Natural killer cell treated with Interleukin-12 subunit alpha and Interleukin-12 subunit beta and Interleukin-15 and Interleukin-18, amount 100 ng/mL, for 72 hours (primary cell): ENCODE measurements at regions not wholly inside any gene's neighbourhood (a gene's known extent, or its start where the extent isn't known, plus 50 kb on each side); places are given as distances from the start of the nearest gene placed in this dataset.

Source experiments
- ATAC-seq, 2 donors: fragments of 150-1000 bp; cut with Tn5 transposase in 1 of 2; sonication (Bioruptor Pico), chemical (Tn5 transposase) in 1 of 2; 2 replicates each; pipeline ENCODE4 v1.10.0; 2021
- DNase-seq: peaks from one replicate; pipeline ENCODE4 v3.0.0; 2022; ENCODE audit warnings: low spot score
- H3K27ac Mint-ChIP-seq, 2 donors: 1 replicate in 1 of 2; 2 replicates in 1 of 2; pipeline ENCODE4 v1.8.0; 2022; ENCODE audit warnings: mixed read lengths in 2 of 2, mild to moderate bottlenecking in 1 of 2, moderate library complexity in 1 of 2
- H3K27me3 Mint-ChIP-seq, 2 donors: 1 replicate in 1 of 2; 2 replicates in 1 of 2; pipeline ENCODE4 v1.8.0; 2022; ENCODE audit warnings: mixed read lengths in 2 of 2
- H3K36me3 Mint-ChIP-seq: one replicate; pipeline ENCODE4 v1.8.0; 2022; ENCODE audit warnings: mixed read lengths
- H3K4me1 Mint-ChIP-seq, 2 donors: 1 replicate in 1 of 2; 2 replicates in 1 of 2; pipeline ENCODE4 v1.8.0; 2022; ENCODE audit warnings: low read depth in 2 of 2, mixed read lengths in 2 of 2, mild to moderate bottlenecking in 1 of 2
- H3K4me3 Mint-ChIP-seq: one replicate; pipeline ENCODE4 v1.8.0; 2022; ENCODE audit warnings: mixed read lengths
- H3K9me3 Mint-ChIP-seq: 2 replicates; pipeline ENCODE4 v1.8.0; 2022; ENCODE audit warnings: mixed read lengths

- ATAC-seq (no peak), DNase-seq (no peak)
- Mint-ChIP-seq H3K4me1 (peaks cover 23 to 44% of the 10 kb centered on the region in 2 donors), H3K4me3 (peak overlapping the region; percentile 14), H3K27ac (peak overlapping the region in 1 of 2 donors; percentile 54), H3K9me3 (no peaks in the 10 kb centered on the region), H3K36me3 (no peaks in the 10 kb centered on the region), H3K27me3 (no peaks in the 10 kb centered on the region)
Measured at GRCh38 chr21:28791595-28792282, 200.9 kb downstream of the LTN1 start.

DNA sequence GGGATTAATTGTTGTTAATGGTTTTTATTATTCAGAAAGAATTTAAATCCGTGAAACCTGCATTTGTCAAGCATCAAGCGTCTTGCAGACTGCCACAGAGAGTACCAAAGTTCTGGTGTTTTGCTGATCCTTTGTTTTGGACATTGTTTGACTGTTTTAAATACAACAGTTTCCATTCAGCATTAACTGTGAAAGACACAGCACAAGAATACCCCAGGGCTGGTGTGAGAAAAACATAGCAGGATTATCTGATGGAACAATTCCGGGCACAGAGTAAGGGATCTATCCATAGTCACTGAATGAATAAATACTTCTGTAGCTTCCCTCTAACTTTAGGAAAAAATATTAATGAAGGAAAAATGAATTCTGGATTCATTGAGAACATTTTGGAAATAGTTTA lies 202.3 kb downstream of the LTN1 start:
- Mint-ChIP-seq H3K36me3 (peaks cover 8% of the 10 kb centered on the region), H3K4me3 (peak overlapping the region; percentile 16), H3K27me3 (no peaks in the 10 kb centered on the region), H3K9me3 (peaks cover 7% of the 10 kb centered on the region), H3K4me1 (peaks cover 31 to 51% of the 10 kb centered on the region in 2 donors), H3K27ac (peak overlapping the region in 1 of 2 donors; percentile 24)
- no peak for DNase-seq
- no peak for ATAC-seq

- Mint-ChIP-seq H3K4me3 (peak overlapping the region; percentile 21), H3K9me3 (peaks cover 13% of the 10 kb centered on the region), H3K27ac (peak overlapping the region; percentile 7 to 24), H3K4me1 (peaks cover 33 to 56% of the 10 kb centered on the region in 2 donors), H3K27me3 (no peaks in the 10 kb centered on the region), H3K36me3 (peaks cover 16% of the 10 kb centered on the region)
- ATAC-seq = no peak
- no peak for DNase-seq
Measured at GRCh38 chr21:28789523-28789922, 203.2 kb downstream of the LTN1 start.

- peaks cover 16% of the 10 kb centered on the region for H3K36me3 Mint-ChIP-seq
- no peak for ATAC-seq
- no peaks in the 10 kb centered on the region for H3K27me3 Mint-ChIP-seq
Measured at GRCh38 chr21:28788030-28788429, 204.6 kb downstream of the LTN1 start.

GRCh38 chr21:28783641-28784185 lies 209.0 kb downstream of the LTN1 start:
- no peak for ATAC-seq
- Mint-ChIP-seq H3K27me3 (no peaks in the 10 kb centered on the region), H3K4me3 (no peak overlapping the region), H3K4me1 (peaks cover 19 to 52% of the 10 kb centered on the region in 2 donors), H3K27ac (no peak overlapping the region), H3K9me3 (peaks cover 13% of the 10 kb centered on the region), H3K36me3 (peaks cover 16% of the 10 kb centered on the region)
- no peak for DNase-seq

More at GRCh38 chr21:28788030-28788429, 204.6 kb downstream of the LTN1 start:
- H3K9me3 Mint-ChIP-seq = peaks cover 13% of the 10 kb centered on the region
- peaks cover 26 to 56% of the 10 kb centered on the region in 2 donors for H3K4me1 Mint-ChIP-seq
- no peak overlapping the region for H3K4me3 Mint-ChIP-seq
- H3K27ac Mint-ChIP-seq = no peak overlapping the region
- DNase-seq = no peak

DNA sequence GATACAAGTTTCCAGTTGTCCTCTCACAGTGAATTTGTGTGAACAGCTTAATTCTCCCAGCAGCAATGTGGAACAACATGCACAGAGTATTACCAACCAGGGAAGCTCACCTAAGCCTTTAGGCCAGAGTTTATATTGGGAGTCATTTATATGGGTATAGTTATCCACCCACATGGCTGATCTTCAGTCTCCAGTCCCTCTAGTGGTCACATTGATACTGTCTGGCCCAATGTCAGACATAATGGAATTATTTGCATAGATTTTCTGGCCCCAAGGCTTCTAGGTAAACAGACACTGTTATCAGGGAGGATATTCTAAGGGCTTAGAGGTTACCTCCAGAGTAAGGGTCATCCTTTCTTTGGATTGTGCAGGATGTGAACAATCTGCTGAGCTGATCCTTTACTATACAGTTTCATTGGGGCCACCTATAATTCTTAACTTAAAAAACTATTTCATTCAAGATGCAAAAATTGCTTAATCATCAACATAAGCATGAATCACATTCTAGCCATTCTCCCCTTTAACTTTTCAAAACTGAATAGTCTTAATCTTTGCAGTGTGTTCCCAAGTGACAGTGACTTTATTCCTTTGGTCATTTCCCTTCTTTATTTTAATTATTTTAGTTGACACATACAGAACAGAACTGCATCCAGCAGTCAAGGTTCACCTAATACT lies 210.9 kb downstream of the LTN1 start:
- H3K4me3 Mint-ChIP-seq = no peak overlapping the region
- peak in 1 of 2 donors; percentile 57 for ATAC-seq

DNA sequence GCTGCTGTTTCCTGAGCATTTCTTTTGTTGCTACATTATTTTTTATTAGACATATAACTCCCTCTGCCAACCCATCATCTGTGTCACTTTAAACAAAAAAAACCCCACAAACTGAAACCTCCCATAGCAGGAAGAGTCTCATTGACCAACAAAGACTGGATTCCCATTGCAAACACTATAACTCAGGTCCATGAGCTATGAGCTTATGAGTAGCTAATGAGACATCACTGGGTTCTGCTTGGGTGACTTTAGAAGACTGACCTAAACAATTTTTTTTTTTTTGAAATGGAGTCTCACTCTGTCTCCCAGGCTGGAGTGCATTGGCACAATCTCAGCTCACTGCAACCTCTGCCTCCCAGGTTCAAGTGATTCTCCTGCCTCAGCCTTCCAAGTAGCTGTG lies 212.8 kb downstream of the LTN1 start:
- Mint-ChIP-seq H3K4me1 (peaks cover 27 to 45% of the 10 kb centered on the region in 2 donors), H3K36me3 (peaks cover 11% of the 10 kb centered on the region), H3K4me3 (no peak overlapping the region), H3K9me3 (peaks cover 2% of the 10 kb centered on the region), H3K27ac (no peak overlapping the region), H3K27me3 (no peaks in the 10 kb centered on the region)
- DNase-seq = no peak
- ATAC-seq = no peak

More for the DNA sequence above, 210.9 kb downstream of the LTN1 start:
- H3K27ac Mint-ChIP-seq = no peak overlapping the region
- no peaks in the 10 kb centered on the region for H3K27me3 Mint-ChIP-seq
- DNase-seq = no peak
- peaks cover 19 to 42% of the 10 kb centered on the region in 2 donors for H3K4me1 Mint-ChIP-seq
- H3K9me3 Mint-ChIP-seq = peaks cover 13% of the 10 kb centered on the region
- peaks cover 16% of the 10 kb centered on the region for H3K36me3 Mint-ChIP-seq

GRCh38 chr21:28776251-28776650 lies 216.4 kb downstream of the LTN1 start:
- ATAC-seq (peak; percentile 81 to 92), DNase-seq (no peak)
- peaks cover 9% of the 10 kb centered on the region for H3K36me3 Mint-ChIP-seq
- no peaks in the 10 kb centered on the region for H3K9me3 Mint-ChIP-seq
- no peak overlapping the region for H3K27ac Mint-ChIP-seq
- peaks cover 33 to 43% of the 10 kb centered on the region in 2 donors for H3K4me1 Mint-ChIP-seq
- H3K27me3 Mint-ChIP-seq = no peaks in the 10 kb centered on the region
- H3K4me3 Mint-ChIP-seq = no peak overlapping the region

DNA sequence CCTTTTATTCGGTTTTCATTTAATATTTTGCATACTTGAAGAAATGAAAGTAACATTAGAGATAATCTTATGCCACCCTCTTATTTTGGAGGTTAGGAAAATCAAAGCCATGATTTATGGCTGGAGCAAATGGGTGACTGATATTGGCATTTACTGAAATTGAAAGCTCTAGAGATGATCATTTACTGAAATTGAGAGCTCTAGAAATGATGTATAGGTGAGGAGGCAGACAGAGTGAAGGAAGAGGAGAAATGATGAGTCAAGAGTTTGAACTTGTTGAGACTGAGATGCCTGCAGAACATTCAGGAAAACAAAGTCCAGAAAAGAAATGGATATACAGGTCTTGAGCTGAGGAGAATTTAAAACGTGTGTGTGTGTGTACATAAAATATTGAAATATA lies 217.6 kb downstream of the LTN1 start:
- H3K27ac Mint-ChIP-seq = peak overlapping the region; percentile 8 to 58
- ATAC-seq = peak in 1 of 2 donors; percentile 57
- no peaks in the 10 kb centered on the region for H3K27me3 Mint-ChIP-seq
- H3K9me3 Mint-ChIP-seq = no peaks in the 10 kb centered on the region
- peaks cover 35 to 45% of the 10 kb centered on the region in 2 donors for H3K4me1 Mint-ChIP-seq
- DNase-seq = no peak
- peak overlapping the region; percentile 59 for H3K4me3 Mint-ChIP-seq
- H3K36me3 Mint-ChIP-seq = peaks cover 15% of the 10 kb centered on the region

DNA sequence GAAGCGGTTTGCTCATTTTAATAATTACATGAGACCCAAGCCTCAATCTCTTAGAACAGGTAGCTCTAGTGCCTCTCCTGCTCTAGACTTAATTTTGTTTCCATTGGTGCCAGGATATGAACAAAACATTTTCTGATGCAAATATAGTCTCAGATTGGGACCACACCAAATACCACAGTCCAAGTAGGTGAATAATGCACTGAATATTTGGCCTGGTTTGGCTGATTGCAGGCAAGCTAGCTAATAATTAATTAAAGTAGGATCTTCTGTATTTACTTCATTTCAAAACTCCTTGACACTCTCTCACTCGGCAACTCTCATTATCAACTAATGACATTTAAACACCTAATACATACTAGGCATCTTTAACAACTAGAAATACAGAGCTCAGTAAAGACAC lies 219.6 kb downstream of the LTN1 start:
- H3K4me3 Mint-ChIP-seq = no peak overlapping the region
- no peak overlapping the region for H3K27ac Mint-ChIP-seq
- peaks cover 46 to 52% of the 10 kb centered on the region in 2 donors for H3K4me1 Mint-ChIP-seq
- ATAC-seq = no peak
- no peaks in the 10 kb centered on the region for H3K9me3 Mint-ChIP-seq
- no peaks in the 10 kb centered on the region for H3K27me3 Mint-ChIP-seq
- DNase-seq = no peak
- peaks cover 15% of the 10 kb centered on the region for H3K36me3 Mint-ChIP-seq

- H3K36me3 Mint-ChIP-seq = peaks cover 15% of the 10 kb centered on the region
- no peak overlapping the region for H3K27ac Mint-ChIP-seq
- no peak overlapping the region for H3K4me3 Mint-ChIP-seq
- peaks cover 48 to 63% of the 10 kb centered on the region in 2 donors for H3K4me1 Mint-ChIP-seq
- DNase-seq (no peak), ATAC-seq (no peak)
- no peaks in the 10 kb centered on the region for H3K9me3 Mint-ChIP-seq
- no peaks in the 10 kb centered on the region for H3K27me3 Mint-ChIP-seq
Measured at GRCh38 chr21:28771790-28772501, 220.7 kb downstream of the LTN1 start.

- ATAC-seq (no peak), DNase-seq (no peak)
- peak overlapping the region; percentile 7 to 75 for H3K27ac Mint-ChIP-seq
- peak overlapping the region; percentile 16 for H3K4me3 Mint-ChIP-seq
- H3K9me3 Mint-ChIP-seq = no peaks in the 10 kb centered on the region
- H3K36me3 Mint-ChIP-seq = peaks cover 15% of the 10 kb centered on the region
- no peaks in the 10 kb centered on the region for H3K27me3 Mint-ChIP-seq
- H3K4me1 Mint-ChIP-seq = peaks cover 42 to 58% of the 10 kb centered on the region in 2 donors
Measured at GRCh38 chr21:28770867-28771661, 221.6 kb downstream of the LTN1 start.

- DNase-seq = no peak
Measured at GRCh38 chr21:28769683-28770082, 223.0 kb downstream of the LTN1 start.

More at GRCh38 chr21:28769683-28770082, 223.0 kb downstream of the LTN1 start:
- Mint-ChIP-seq H3K4me3 (peak overlapping the region; percentile 55), H3K27ac (peak overlapping the region; percentile 7 to 75), H3K27me3 (no peaks in the 10 kb centered on the region), H3K4me1 (peaks cover 32 to 45% of the 10 kb centered on the region in 2 donors), H3K9me3 (peaks cover 3% of the 10 kb centered on the region), H3K36me3 (peaks cover 6% of the 10 kb centered on the region)
- peak; percentile 76 to 82 for ATAC-seq
